ENCODE measurements at regions not wholly inside any gene's neighbourhood (a gene's known extent, or its start where the extent isn't known, plus 50 kb on each side); places are given as distances from the start of the nearest gene placed in this dataset.
"Not testable (repeated sequence)": the region's sequence is repeated elsewhere in the genome, so short reads cannot be mapped to it uniquely, and the experiment has no call there.

- intact Hi-C loops (cut with DNase I): no loop called here
- 40% methylated on average over 1 of the region's 1 CpG for WGBS
Measured at GRCh38 chrX:16067886-16068515, 55.4 kb upstream of the GRPR start.

GRCh38 chrX:16063921-16064320 lies 59.4 kb upstream of the GRPR start:
- TF ChIP-seq POLR2AphosphoS5 (IDR thresholded peaks at IDR 0.05) (no peak), POLR2A (IDR thresholded peaks at IDR 0.05) (no peak), CTCF (IDR thresholded peaks at IDR 0.05) (no peak)
- Histone ChIP-seq H3K27me3 (replicated peaks; ENCODE audit: insufficient read depth) (no peaks in the 10 kb centered on the region), H3K27ac (no peak overlapping the region), H3K36me3 (no peaks in the 10 kb centered on the region), H3K4me1 (replicated peaks) (no peaks in the 10 kb centered on the region), H3K4me3 (no peak overlapping the region), H3K9me3 (no peaks in the 10 kb centered on the region)
- 85% methylated on average over 1 of the region's 1 CpG for WGBS
- no peak for DNase-seq (ENCODE audit: low spot score)
- intact Hi-C loops (cut with DNase I): no loop called here

More at GRCh38 chrX:16067886-16068515, 55.4 kb upstream of the GRPR start:
- H3K27me3 ChIP-seq (replicated peaks; ENCODE audit: insufficient read depth): no peaks in the 10 kb centered on the region
- no peak for DNase-seq (ENCODE audit: low spot score)
- no peak overlapping the region for H3K27ac ChIP-seq
- no peak for TF ChIP-seq POLR2A (IDR thresholded peaks at IDR 0.05)
- TF ChIP-seq CTCF (IDR thresholded peaks at IDR 0.05): no peak
- TF ChIP-seq POLR2AphosphoS5 (IDR thresholded peaks at IDR 0.05): no peak
- H3K4me3 ChIP-seq: no peak overlapping the region
- H3K9me3 ChIP-seq: no peaks in the 10 kb centered on the region
- no peaks in the 10 kb centered on the region for H3K4me1 ChIP-seq (replicated peaks)
- no peaks in the 10 kb centered on the region for H3K36me3 ChIP-seq

- intact Hi-C loops (cut with DNase I): no loop called here
- no peaks in the 10 kb centered on the region for H3K36me3 ChIP-seq
- DNase-seq (ENCODE audit: low spot score): no peak
- H3K4me1 ChIP-seq (replicated peaks): no peaks in the 10 kb centered on the region
- no peaks in the 10 kb centered on the region for H3K27me3 ChIP-seq (replicated peaks; ENCODE audit: insufficient read depth)
- no peak overlapping the region for H3K27ac ChIP-seq
- TF ChIP-seq POLR2AphosphoS5 (IDR thresholded peaks at IDR 0.05): no peak
- no peak for TF ChIP-seq CTCF (IDR thresholded peaks at IDR 0.05)
- no peak overlapping the region for H3K4me3 ChIP-seq
- H3K9me3 ChIP-seq: no peaks in the 10 kb centered on the region
- 89% methylated on average over 2 of the region's 2 CpGs for WGBS
Measured at GRCh38 chrX:16063141-16063540, 60.2 kb upstream of the GRPR start.

GRCh38 chrX:16061296-16061695 lies 62.1 kb upstream of the GRPR start:
- Histone ChIP-seq H3K9me3 (no peaks in the 10 kb centered on the region), H3K27ac (no peak overlapping the region), H3K4me3 (no peak overlapping the region), H3K27me3 (replicated peaks; ENCODE audit: insufficient read depth) (no peaks in the 10 kb centered on the region), H3K36me3 (no peaks in the 10 kb centered on the region), H3K4me1 (replicated peaks) (no peaks in the 10 kb centered on the region)
- no peak for TF ChIP-seq POLR2A (IDR thresholded peaks at IDR 0.05)
- TF ChIP-seq POLR2AphosphoS5 (IDR thresholded peaks at IDR 0.05): no peak
- no peak for TF ChIP-seq CTCF (IDR thresholded peaks at IDR 0.05)
- WGBS: 94% methylated on average over 3 of the region's 3 CpGs
- intact Hi-C loops (cut with DNase I): no loop called here
- DNase-seq (ENCODE audit: low spot score): no peak

- H3K27me3 ChIP-seq (replicated peaks; ENCODE audit: insufficient read depth): no peaks in the 10 kb centered on the region
- intact Hi-C loops (cut with DNase I): no loop called here
Measured at GRCh38 chrX:16060252-16060651, 63.1 kb upstream of the GRPR start.

GRCh38 chrX:16049126-16049525 lies 74.2 kb upstream of the GRPR start:
- H3K9me3 ChIP-seq; H3K27me3 ChIP-seq (replicated peaks; ENCODE audit: insufficient read depth); H3K27ac ChIP-seq; H3K4me3 ChIP-seq; H3K4me1 ChIP-seq (replicated peaks); intact Hi-C loops (cut with DNase I); DNase-seq (ENCODE audit: low spot score); H3K36me3 ChIP-seq: not testable (repeated sequence)
- 95% methylated on average over 9 of the region's 9 CpGs for WGBS

More at GRCh38 chrX:16060252-16060651, 63.1 kb upstream of the GRPR start:
- Histone ChIP-seq H3K4me3 (no peak overlapping the region), H3K4me1 (replicated peaks) (no peaks in the 10 kb centered on the region), H3K9me3 (no peaks in the 10 kb centered on the region), H3K36me3 (no peaks in the 10 kb centered on the region), H3K27ac (no peak overlapping the region)
- TF ChIP-seq POLR2A (IDR thresholded peaks at IDR 0.05) (no peak), POLR2AphosphoS5 (IDR thresholded peaks at IDR 0.05) (no peak), CTCF (IDR thresholded peaks at IDR 0.05) (no peak)
- WGBS: 19% methylated on average over 2 of the region's 2 CpGs
- DNase-seq (ENCODE audit: low spot score): no peak

Measured in prostate gland (tissue), 2 donors.